Ovary (tissue), 3 donors: ENCODE measurements at regions not wholly inside any gene's neighbourhood (a gene's known extent, or its start where the extent isn't known, plus 50 kb on each side); places are given as distances from the start of the nearest gene placed in this dataset.

Experiments
- CTCF ChIP-seq, 3 donors: fragments of 450-650 bp in 2 of 3; fragments of 200-600 bp in 1 of 3; IDR thresholded peaks; one replicate each; pipeline versions ENCODE4 v1.5.1 to v1.8.0; 2016 to 2022; ENCODE audit warnings: antibody characterized with exemption in 3 of 3, mild to moderate bottlenecking in 1 of 3
- EP300 ChIP-seq: sonication (generic); formaldehyde crosslinking; IDR thresholded peaks from one replicate; pipeline ENCODE4 v1.6.1; 2017; ENCODE audit warnings: antibody characterized with exemption
- POLR2A ChIP-seq: fragments of 450-650 bp; IDR thresholded peaks from one replicate; pipeline ENCODE4 v1.6.1; 2017; ENCODE audit warnings: antibody characterized with exemption, mild to moderate bottlenecking, moderate library complexity
- donor health status: DM: no; HTN: no; CAD: no.

- TF ChIP-seq CTCF (IDR thresholded peaks at IDR 0.05), result no peak
- no peak for TF ChIP-seq POLR2A
- TF ChIP-seq EP300, result no peak
Observed at GRCh38 chr18:71707400-71707799, 836.7 kb downstream of the CBLN2 start.
